HEK293 (cell line): ENCODE measurements at regions not wholly inside any gene's neighbourhood (a gene's known extent, or its start where the extent isn't known, plus 50 kb on each side); places are given as distances from the start of the nearest gene placed in this dataset.

ENCODE experiments used
- BCL11B ChIP-seq: fragments of 450-650 bp; formaldehyde crosslinking; IDR thresholded peaks from 2 replicates; pipeline ENCODE4 v1.5.1; 2016; ENCODE audit warnings: low read depth, missing biosample characterization, missing genetic modification characterization
- KLF16 ChIP-seq: fragments of 450-650 bp; formaldehyde crosslinking; IDR thresholded peaks from 2 replicates; pipeline ENCODE4 v1.5.1; 2017; ENCODE audit warnings: missing biosample characterization, missing genetic modification characterization
- ZBTB17 ChIP-seq: fragments of 450-650 bp; formaldehyde crosslinking; IDR thresholded peaks from 2 replicates; pipeline ENCODE4 v1.5.1; 2016; ENCODE audit warnings: missing biosample characterization, missing genetic modification characterization
- TF ChIP-seq, protein P1 (sequence below): fragments of 450-650 bp; formaldehyde crosslinking; IDR thresholded peaks from 2 replicates; pipeline ENCODE4 v1.5.1; 2016; ENCODE audit warnings: missing biosample characterization, missing genetic modification characterization
- TF ChIP-seq, protein P2 (sequence below): fragments of 450-650 bp; formaldehyde crosslinking; IDR thresholded peaks from 2 replicates; pipeline ENCODE4 v1.5.1; 2016; ENCODE audit warnings: missing biosample characterization, missing genetic modification characterization
- TF ChIP-seq, protein P3 (sequence below): fragments of 450-650 bp; formaldehyde crosslinking; IDR thresholded peaks from 2 replicates; pipeline ENCODE4 v1.5.1; 2017; ENCODE audit warnings: missing biosample characterization, mild to moderate bottlenecking, missing genetic modification characterization, moderate library complexity
- TF ChIP-seq, protein P4 (sequence below): fragments of 450-650 bp; formaldehyde crosslinking; IDR thresholded peaks from 2 replicates; pipeline ENCODE4 v1.5.1; 2017; ENCODE audit warnings: missing biosample characterization, missing genetic modification characterization

DNA sequence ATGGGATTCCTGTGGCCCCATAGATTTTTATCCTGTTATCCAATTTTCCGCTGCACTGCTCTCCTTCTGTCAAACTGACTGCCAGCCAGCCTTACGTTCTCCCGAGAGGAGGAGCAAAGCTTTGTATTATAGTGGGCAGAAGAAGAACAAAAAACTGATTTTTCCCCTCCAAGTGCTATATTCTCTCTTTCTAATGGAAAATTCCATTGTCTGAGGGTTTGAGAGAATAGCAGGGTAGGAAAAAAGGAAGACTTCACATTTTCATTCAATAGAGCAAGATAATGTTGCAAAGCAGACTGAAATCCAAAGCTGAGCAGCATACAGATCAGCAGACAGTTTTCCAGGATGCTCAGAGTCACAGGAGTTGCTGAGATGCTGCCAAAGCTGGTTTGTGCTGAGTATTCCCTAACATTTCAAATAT lies 238.0 kb downstream of the UBE2E3 start:
- TF ChIP-seq, protein P1, sequence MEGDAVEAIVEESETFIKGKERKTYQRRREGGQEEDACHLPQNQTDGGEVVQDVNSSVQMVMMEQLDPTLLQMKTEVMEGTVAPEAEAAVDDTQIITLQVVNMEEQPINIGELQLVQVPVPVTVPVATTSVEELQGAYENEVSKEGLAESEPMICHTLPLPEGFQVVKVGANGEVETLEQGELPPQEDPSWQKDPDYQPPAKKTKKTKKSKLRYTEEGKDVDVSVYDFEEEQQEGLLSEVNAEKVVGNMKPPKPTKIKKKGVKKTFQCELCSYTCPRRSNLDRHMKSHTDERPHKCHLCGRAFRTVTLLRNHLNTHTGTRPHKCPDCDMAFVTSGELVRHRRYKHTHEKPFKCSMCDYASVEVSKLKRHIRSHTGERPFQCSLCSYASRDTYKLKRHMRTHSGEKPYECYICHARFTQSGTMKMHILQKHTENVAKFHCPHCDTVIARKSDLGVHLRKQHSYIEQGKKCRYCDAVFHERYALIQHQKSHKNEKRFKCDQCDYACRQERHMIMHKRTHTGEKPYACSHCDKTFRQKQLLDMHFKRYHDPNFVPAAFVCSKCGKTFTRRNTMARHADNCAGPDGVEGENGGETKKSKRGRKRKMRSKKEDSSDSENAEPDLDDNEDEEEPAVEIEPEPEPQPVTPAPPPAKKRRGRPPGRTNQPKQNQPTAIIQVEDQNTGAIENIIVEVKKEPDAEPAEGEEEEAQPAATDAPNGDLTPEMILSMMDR (tag by site-specific recombination), result no peak
- TF ChIP-seq KLF16 (tag by site-specific recombination) (no peak), ZBTB17 (tag by site-specific recombination) (no peak), BCL11B (tag by site-specific recombination) (no peak)
- TF ChIP-seq, protein P2, sequence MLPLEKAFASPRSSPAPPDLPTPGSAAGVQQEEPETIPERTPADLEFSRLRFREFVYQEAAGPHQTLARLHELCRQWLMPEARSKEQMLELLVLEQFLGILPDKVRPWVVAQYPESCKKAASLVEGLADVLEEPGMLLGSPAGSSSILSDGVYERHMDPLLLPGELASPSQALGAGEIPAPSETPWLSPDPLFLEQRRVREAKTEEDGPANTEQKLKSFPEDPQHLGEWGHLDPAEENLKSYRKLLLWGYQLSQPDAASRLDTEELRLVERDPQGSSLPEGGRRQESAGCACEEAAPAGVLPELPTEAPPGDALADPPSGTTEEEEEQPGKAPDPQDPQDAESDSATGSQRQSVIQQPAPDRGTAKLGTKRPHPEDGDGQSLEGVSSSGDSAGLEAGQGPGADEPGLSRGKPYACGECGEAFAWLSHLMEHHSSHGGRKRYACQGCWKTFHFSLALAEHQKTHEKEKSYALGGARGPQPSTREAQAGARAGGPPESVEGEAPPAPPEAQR (tag by site-specific recombination), result no peak
- TF ChIP-seq, protein P3, sequence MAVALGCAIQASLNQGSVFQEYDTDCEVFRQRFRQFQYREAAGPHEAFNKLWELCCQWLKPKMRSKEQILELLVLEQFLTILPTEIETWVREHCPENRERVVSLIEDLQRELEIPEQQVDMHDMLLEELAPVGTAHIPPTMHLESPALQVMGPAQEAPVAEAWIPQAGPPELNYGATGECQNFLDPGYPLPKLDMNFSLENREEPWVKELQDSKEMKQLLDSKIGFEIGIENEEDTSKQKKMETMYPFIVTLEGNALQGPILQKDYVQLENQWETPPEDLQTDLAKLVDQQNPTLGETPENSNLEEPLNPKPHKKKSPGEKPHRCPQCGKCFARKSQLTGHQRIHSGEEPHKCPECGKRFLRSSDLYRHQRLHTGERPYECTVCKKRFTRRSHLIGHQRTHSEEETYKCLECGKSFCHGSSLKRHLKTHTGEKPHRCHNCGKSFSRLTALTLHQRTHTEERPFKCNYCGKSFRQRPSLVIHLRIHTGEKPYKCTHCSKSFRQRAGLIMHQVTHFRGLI (tag by site-specific recombination), result no peak
- TF ChIP-seq, protein P4, sequence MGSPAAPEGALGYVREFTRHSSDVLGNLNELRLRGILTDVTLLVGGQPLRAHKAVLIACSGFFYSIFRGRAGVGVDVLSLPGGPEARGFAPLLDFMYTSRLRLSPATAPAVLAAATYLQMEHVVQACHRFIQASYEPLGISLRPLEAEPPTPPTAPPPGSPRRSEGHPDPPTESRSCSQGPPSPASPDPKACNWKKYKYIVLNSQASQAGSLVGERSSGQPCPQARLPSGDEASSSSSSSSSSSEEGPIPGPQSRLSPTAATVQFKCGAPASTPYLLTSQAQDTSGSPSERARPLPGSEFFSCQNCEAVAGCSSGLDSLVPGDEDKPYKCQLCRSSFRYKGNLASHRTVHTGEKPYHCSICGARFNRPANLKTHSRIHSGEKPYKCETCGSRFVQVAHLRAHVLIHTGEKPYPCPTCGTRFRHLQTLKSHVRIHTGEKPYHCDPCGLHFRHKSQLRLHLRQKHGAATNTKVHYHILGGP, result no peak
